Tibial nerve (tissue), 4 donors: ENCODE measurements at regions not wholly inside any gene's neighbourhood (a gene's known extent, or its start where the extent isn't known, plus 50 kb on each side); places are given as distances from the start of the nearest gene placed in this dataset.

Experiments
- DNase-seq, 2 donors: peaks; one replicate each; pipeline ENCODE4 v3.0.0-alpha.2; 2019; ENCODE audit warnings: low spot score in 2 of 2
- H3K27ac ChIP-seq, 4 donors: fragments of 200-600 bp; sonication (generic) in 3 of 4; one replicate each; pipeline ENCODE4 v1.5.1; 2017 to 2019; ENCODE audit warnings: mild to moderate bottlenecking in 1 of 4
- H3K27me3 ChIP-seq, 2 donors: fragments of 200-600 bp; sonication (generic) in 1 of 2; one replicate each; pipeline versions ENCODE4 v1.5.1 to v1.6.0; 2017 to 2019
- H3K36me3 ChIP-seq, 3 donors: fragments of 200-600 bp; sonication (generic); one replicate each; pipeline ENCODE4 v1.5.1; 2018 to 2019
- H3K4me1 ChIP-seq, 4 donors: fragments of 200-600 bp; sonication (generic) in 3 of 4; one replicate each; pipeline ENCODE4 v1.5.1; 2017 to 2019
- H3K4me3 ChIP-seq, 4 donors: fragments of 200-600 bp; sonication (generic) in 3 of 4; one replicate each; pipeline ENCODE4 v1.5.1; 2017 to 2019; ENCODE audit warnings: mild to moderate bottlenecking in 1 of 4, moderate library complexity in 1 of 4
- H3K9me3 ChIP-seq, 4 donors: fragments of 200-600 bp; sonication (generic) in 3 of 4; one replicate each; pipeline ENCODE4 v1.5.1; 2017 to 2019
- CTCF ChIP-seq, 5 experiments: fragments of 200-600 bp in 3 of 5; fragments of 450-650 bp in 2 of 5; sonication (generic) in 3 of 5; IDR thresholded peaks; one replicate each; pipeline ENCODE4 v1.5.1; 2016 to 2019; ENCODE audit warnings: antibody characterized with exemption in 5 of 5, mild to moderate bottlenecking in 3 of 5, moderate library complexity in 2 of 5
- EP300 ChIP-seq, 2 donors: sonication (generic); formaldehyde crosslinking; IDR thresholded peaks; one replicate each; pipeline ENCODE4 v1.6.1; 2017; ENCODE audit warnings: antibody characterized with exemption in 2 of 2, mild to moderate bottlenecking in 1 of 2
- POLR2A ChIP-seq, 2 donors: fragments of 450-650 bp; IDR thresholded peaks; one replicate each; pipeline ENCODE4 v1.6.1; 2017; ENCODE audit warnings: antibody characterized with exemption in 2 of 2, mild to moderate bottlenecking in 2 of 2, moderate library complexity in 2 of 2
- WGBS, 2 donors: methylation state at CpG; one replicate each; pipeline ENCODE4 v1.1.5; 2018; 5-methylcytosine and 5-hydroxymethylcytosine counted together

GRCh38 chr5:171684169-171684568, 101.4 kb upstream of the SMIM23 start:
- H3K36me3 ChIP-seq, result no peaks in the 10 kb centered on the region
- H3K27ac ChIP-seq, result no peak overlapping the region
- DNase-seq, result no peak
- peaks cover 0 to 23% (median 0%) of the 10 kb centered on the region in 4 donors for H3K4me1 ChIP-seq
- no peaks in the 10 kb centered on the region for H3K9me3 ChIP-seq
- no peaks in the 10 kb centered on the region for H3K27me3 ChIP-seq
- no peak overlapping the region for H3K4me3 ChIP-seq
- no peak for TF ChIP-seq EP300 (IDR thresholded peaks at IDR 0.05)
- 81 to 88% methylated on average over 5 of the region's 5 CpGs for WGBS, 2 donors

- WGBS, 2 donors, result 43 to 63% methylated on average over 11 of the region's 11 CpGs
- no peak for DNase-seq
- Histone ChIP-seq H3K36me3 (no peaks in the 10 kb centered on the region), H3K4me1 (no peaks in the 10 kb centered on the region), H3K27me3 (no peaks in the 10 kb centered on the region), H3K9me3 (no peaks in the 10 kb centered on the region), H3K27ac (no peak overlapping the region), H3K4me3 (no peak overlapping the region)
- TF ChIP-seq POLR2A (IDR thresholded peaks at IDR 0.05) (no peak), CTCF (IDR thresholded peaks at IDR 0.05) (no peak), EP300 (IDR thresholded peaks at IDR 0.05) (no peak)
These were observed 96.7 kb upstream of the SMIM23 start for GRCh38 chr5:171688696-171689495.

GRCh38 chr5:171689853-171690417, 95.7 kb upstream of the SMIM23 start:
- no peak overlapping the region for H3K4me3 ChIP-seq
- no peaks in the 10 kb centered on the region for H3K9me3 ChIP-seq
- TF ChIP-seq POLR2A (IDR thresholded peaks at IDR 0.05) (no peak), CTCF (IDR thresholded peaks at IDR 0.05) (no peak), EP300 (IDR thresholded peaks at IDR 0.05) (no peak)
- DNase-seq, result no peak
- no peaks in the 10 kb centered on the region for H3K36me3 ChIP-seq
- no peaks in the 10 kb centered on the region for H3K27me3 ChIP-seq
- H3K4me1 ChIP-seq, result no peaks in the 10 kb centered on the region
- no peak overlapping the region for H3K27ac ChIP-seq

GRCh38 chr5:171692107-171692506, 93.5 kb upstream of the SMIM23 start:
- Histone ChIP-seq H3K4me1 (no peaks in the 10 kb centered on the region), H3K9me3 (no peaks in the 10 kb centered on the region), H3K36me3 (no peaks in the 10 kb centered on the region), H3K4me3 (no peak overlapping the region), H3K27me3 (no peaks in the 10 kb centered on the region), H3K27ac (no peak overlapping the region)
- TF ChIP-seq CTCF (IDR thresholded peaks at IDR 0.05) (no peak), POLR2A (IDR thresholded peaks at IDR 0.05) (no peak), EP300 (IDR thresholded peaks at IDR 0.05) (no peak)
- no peak for DNase-seq
- WGBS, 2 donors, result 53 to 79% methylated on average over 3 of the region's 3 CpGs

- H3K36me3 ChIP-seq, result no peaks in the 10 kb centered on the region
- no peak for DNase-seq
- no peaks in the 10 kb centered on the region for H3K9me3 ChIP-seq
- 74 to 77% methylated on average over 4 of the region's 4 CpGs for WGBS, 2 donors
- H3K4me1 ChIP-seq, result no peaks in the 10 kb centered on the region
- TF ChIP-seq POLR2A (IDR thresholded peaks at IDR 0.05) (no peak), CTCF (IDR thresholded peaks at IDR 0.05) (no peak), EP300 (IDR thresholded peaks at IDR 0.05) (no peak)
- H3K4me3 ChIP-seq, result no peak overlapping the region
- no peak overlapping the region for H3K27ac ChIP-seq
- H3K27me3 ChIP-seq, result no peaks in the 10 kb centered on the region
These were observed 92.7 kb upstream of the SMIM23 start for GRCh38 chr5:171692936-171693335.
